T-helper 1 cell treated with Interleukin-12 subunit alpha and Interleukin-12 subunit beta and Interleukin-4 antibody, amounts not matched to agents 30 μg/mL and 1 μg/mL, for 36 hours (primary cell): ENCODE measurements at regions not wholly inside any gene's neighbourhood (a gene's known extent, or its start where the extent isn't known, plus 50 kb on each side); places are given as distances from the start of the nearest gene placed in this dataset.

Experiments used
- H3K27ac Mint-ChIP-seq: one replicate; pipeline ENCODE4 v1.8.0; 2021; ENCODE audit warnings: mild to moderate bottlenecking, mixed read lengths
- H3K27me3 Mint-ChIP-seq: one replicate; pipeline ENCODE4 v1.8.0; 2021; ENCODE audit warnings: low read depth, mixed read lengths
- H3K36me3 Mint-ChIP-seq: one replicate; pipeline ENCODE4 v1.8.0; 2021; ENCODE audit warnings: low read depth, mixed read lengths
- H3K4me1 Mint-ChIP-seq: one replicate; pipeline ENCODE4 v1.8.0; 2021; ENCODE audit warnings: low read depth, mixed read lengths
- H3K4me3 Mint-ChIP-seq: one replicate; pipeline ENCODE4 v1.8.0; 2021; ENCODE audit warnings: mild to moderate bottlenecking, moderate library complexity, mixed read lengths
- H3K9me3 Mint-ChIP-seq: one replicate; pipeline ENCODE4 v1.8.0; 2021; ENCODE audit warnings: mixed read lengths

- peaks cover 14% of the 10 kb centered on the region for H3K9me3 Mint-ChIP-seq
- no peaks in the 10 kb centered on the region for H3K27me3 Mint-ChIP-seq
- no peaks in the 10 kb centered on the region for H3K4me1 Mint-ChIP-seq
- no peak overlapping the region for H3K27ac Mint-ChIP-seq
- H3K4me3 Mint-ChIP-seq: no peak overlapping the region
- H3K36me3 Mint-ChIP-seq: no peaks in the 10 kb centered on the region
These were observed 1041.2 kb upstream of the CDH2 start for GRCh38 chr18:29218091-29218490.

DNA sequence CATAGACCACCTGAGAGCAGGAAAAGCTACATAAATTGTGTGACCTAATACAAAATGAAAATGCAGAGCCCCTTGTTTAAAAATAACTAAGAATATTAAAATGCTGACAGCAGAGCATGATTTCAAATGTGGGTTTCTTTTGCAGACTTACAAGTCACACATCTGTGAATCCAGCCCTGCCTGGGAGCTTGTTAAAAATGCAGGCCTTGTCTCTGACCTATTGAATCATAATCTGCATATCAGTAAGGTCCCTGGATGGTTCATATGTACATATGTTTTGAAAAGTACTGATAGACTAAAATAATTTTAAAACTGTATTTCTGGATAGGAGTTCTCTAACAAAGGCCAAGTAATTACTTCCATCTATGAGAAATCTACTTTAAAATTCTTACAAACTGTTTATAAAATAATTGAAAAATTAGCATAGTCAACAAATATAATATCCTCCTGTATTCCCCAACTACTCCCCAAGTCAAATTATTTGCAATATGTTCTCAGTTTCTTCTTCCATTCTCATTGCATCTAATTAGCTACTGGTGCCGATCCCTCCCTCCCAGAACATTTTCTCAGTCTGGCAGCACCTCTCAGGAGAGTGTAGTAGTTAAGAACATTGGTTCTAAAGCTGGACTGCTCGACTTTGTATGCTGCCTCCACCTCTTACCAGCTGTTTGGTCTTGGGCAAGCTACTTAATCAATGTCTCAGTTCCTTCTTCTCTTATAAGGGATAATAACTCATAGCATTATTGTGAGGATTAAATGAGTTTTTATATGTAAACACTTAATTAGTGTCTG is 1040.4 kb upstream of the CDH2 start:
- no peak overlapping the region for H3K4me3 Mint-ChIP-seq
- no peaks in the 10 kb centered on the region for H3K27me3 Mint-ChIP-seq
- no peak overlapping the region for H3K27ac Mint-ChIP-seq
- no peaks in the 10 kb centered on the region for H3K36me3 Mint-ChIP-seq
- peaks cover 11% of the 10 kb centered on the region for H3K9me3 Mint-ChIP-seq
- H3K4me1 Mint-ChIP-seq: no peaks in the 10 kb centered on the region

DNA sequence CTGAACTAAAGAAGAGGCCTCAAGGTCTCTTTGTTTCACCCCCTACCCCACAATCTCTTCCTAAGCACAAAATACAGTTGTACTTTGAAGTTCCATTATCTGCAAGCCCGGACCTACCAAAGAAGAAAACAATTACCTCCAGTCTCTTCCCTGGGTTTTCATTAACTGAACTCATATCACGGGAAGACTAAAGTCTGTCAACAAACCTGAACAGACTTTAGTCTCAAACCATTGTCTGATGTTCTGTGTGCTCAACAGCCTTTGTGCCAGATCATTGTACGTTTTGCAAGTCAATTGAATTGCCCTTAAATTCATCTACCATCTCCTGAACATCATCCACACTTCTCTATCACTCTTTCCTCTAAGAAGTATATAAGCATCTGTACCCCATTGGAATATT is 1021.9 kb upstream of the CDH2 start:
- Mint-ChIP-seq H3K9me3 (peaks cover 31% of the 10 kb centered on the region), H3K36me3 (no peaks in the 10 kb centered on the region), H3K4me3 (no peak overlapping the region), H3K27ac (no peak overlapping the region), H3K4me1 (no peaks in the 10 kb centered on the region), H3K27me3 (no peaks in the 10 kb centered on the region)

GRCh38 chr18:29196307-29196706 is 1019.4 kb upstream of the CDH2 start:
- Mint-ChIP-seq H3K4me1 (no peaks in the 10 kb centered on the region), H3K36me3 (no peaks in the 10 kb centered on the region), H3K27ac (no peak overlapping the region), H3K9me3 (peaks cover 28% of the 10 kb centered on the region), H3K27me3 (no peaks in the 10 kb centered on the region), H3K4me3 (no peak overlapping the region)

- Mint-ChIP-seq H3K27me3 (no peaks in the 10 kb centered on the region), H3K4me3 (peak overlapping the region; percentile 18), H3K36me3 (no peaks in the 10 kb centered on the region), H3K9me3 (peaks cover 13% of the 10 kb centered on the region), H3K4me1 (no peaks in the 10 kb centered on the region), H3K27ac (no peak overlapping the region)
These were observed 1014.3 kb upstream of the CDH2 start for GRCh38 chr18:29191263-29191662.

- H3K9me3 Mint-ChIP-seq: peaks cover 20% of the 10 kb centered on the region
- H3K4me3 Mint-ChIP-seq: no peak overlapping the region
These were observed 1011.8 kb upstream of the CDH2 start for GRCh38 chr18:29188760-29189159.

GRCh38 chr18:29185801-29186200 is 1008.9 kb upstream of the CDH2 start:
- Mint-ChIP-seq H3K4me1 (no peaks in the 10 kb centered on the region), H3K27ac (no peak overlapping the region), H3K27me3 (no peaks in the 10 kb centered on the region), H3K9me3 (peaks cover 20% of the 10 kb centered on the region), H3K4me3 (no peak overlapping the region), H3K36me3 (no peaks in the 10 kb centered on the region)

More at GRCh38 chr18:29188760-29189159, 1011.8 kb upstream of the CDH2 start:
- H3K36me3 Mint-ChIP-seq: no peaks in the 10 kb centered on the region
- H3K27me3 Mint-ChIP-seq: no peaks in the 10 kb centered on the region
- H3K27ac Mint-ChIP-seq: no peak overlapping the region
- no peaks in the 10 kb centered on the region for H3K4me1 Mint-ChIP-seq

GRCh38 chr18:29184654-29185053 is 1007.7 kb upstream of the CDH2 start:
- Mint-ChIP-seq H3K4me3 (no peak overlapping the region), H3K36me3 (no peaks in the 10 kb centered on the region), H3K27me3 (no peaks in the 10 kb centered on the region), H3K27ac (no peak overlapping the region), H3K9me3 (peaks cover 19% of the 10 kb centered on the region), H3K4me1 (no peaks in the 10 kb centered on the region)

GRCh38 chr18:29181151-29181901 is 1004.4 kb upstream of the CDH2 start:
- Mint-ChIP-seq H3K27ac (no peak overlapping the region), H3K9me3 (peaks cover 26% of the 10 kb centered on the region), H3K4me3 (no peak overlapping the region), H3K36me3 (no peaks in the 10 kb centered on the region), H3K4me1 (no peaks in the 10 kb centered on the region), H3K27me3 (no peaks in the 10 kb centered on the region)

GRCh38 chr18:29176681-29177080 is 999.8 kb upstream of the CDH2 start:
- no peaks in the 10 kb centered on the region for H3K4me1 Mint-ChIP-seq
- H3K9me3 Mint-ChIP-seq: peaks cover 18% of the 10 kb centered on the region
- no peak overlapping the region for H3K4me3 Mint-ChIP-seq
- no peaks in the 10 kb centered on the region for H3K36me3 Mint-ChIP-seq
- H3K27me3 Mint-ChIP-seq: no peaks in the 10 kb centered on the region
- no peak overlapping the region for H3K27ac Mint-ChIP-seq

GRCh38 chr18:29174891-29175290 is 998.0 kb upstream of the CDH2 start:
- Mint-ChIP-seq H3K9me3 (peaks cover 19% of the 10 kb centered on the region), H3K36me3 (no peaks in the 10 kb centered on the region), H3K27ac (no peak overlapping the region), H3K4me3 (no peak overlapping the region), H3K4me1 (no peaks in the 10 kb centered on the region), H3K27me3 (no peaks in the 10 kb centered on the region)

- no peak overlapping the region for H3K27ac Mint-ChIP-seq
- H3K27me3 Mint-ChIP-seq: no peaks in the 10 kb centered on the region
- H3K4me1 Mint-ChIP-seq: no peaks in the 10 kb centered on the region
- H3K9me3 Mint-ChIP-seq: peaks cover 19% of the 10 kb centered on the region
- no peak overlapping the region for H3K4me3 Mint-ChIP-seq
- H3K36me3 Mint-ChIP-seq: no peaks in the 10 kb centered on the region
These were observed 995.8 kb upstream of the CDH2 start for GRCh38 chr18:29172756-29173067.

DNA sequence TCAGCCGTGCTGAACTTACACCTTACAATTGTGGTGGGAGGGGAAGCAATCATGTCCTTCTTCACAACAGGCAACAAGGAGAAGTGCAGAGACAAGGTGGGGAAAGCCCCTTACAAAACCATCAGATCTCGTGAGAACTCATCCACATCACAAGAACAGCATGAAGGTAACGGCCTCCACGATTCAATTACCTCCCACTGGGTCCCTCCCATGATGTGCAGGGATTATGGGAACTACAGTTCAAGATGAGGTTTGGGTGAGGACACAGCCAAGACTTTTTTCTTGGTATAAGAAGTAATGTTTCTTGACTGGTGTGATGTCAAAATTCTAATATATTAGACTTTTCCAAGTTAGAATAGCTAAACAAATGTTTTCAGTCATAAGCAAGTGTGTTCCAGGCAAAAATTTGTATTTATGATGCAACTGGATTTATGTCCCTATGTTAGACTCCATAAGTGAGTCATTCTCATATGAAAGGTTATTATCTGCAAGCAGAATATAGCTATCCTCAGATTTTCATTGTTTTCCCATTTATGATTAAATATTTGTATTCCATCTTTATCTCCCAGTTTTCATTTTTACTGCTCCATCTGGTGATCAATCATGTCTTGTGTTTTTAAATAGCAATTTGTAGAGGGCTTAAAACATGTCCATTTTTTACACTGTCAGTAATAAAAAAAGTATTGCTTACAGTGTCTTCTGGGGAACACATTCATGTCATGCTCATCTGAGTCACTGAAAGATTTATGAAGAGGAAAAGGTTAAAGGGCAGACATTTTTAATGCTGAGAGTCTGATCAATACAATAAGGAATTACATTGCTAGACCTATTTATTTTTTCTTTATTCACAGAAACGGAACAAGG is 995.2 kb upstream of the CDH2 start:
- H3K4me3 Mint-ChIP-seq: no peak overlapping the region
- H3K4me1 Mint-ChIP-seq: no peaks in the 10 kb centered on the region
- H3K36me3 Mint-ChIP-seq: no peaks in the 10 kb centered on the region
- no peaks in the 10 kb centered on the region for H3K27me3 Mint-ChIP-seq
- no peak overlapping the region for H3K27ac Mint-ChIP-seq
- H3K9me3 Mint-ChIP-seq: peaks cover 20% of the 10 kb centered on the region

DNA sequence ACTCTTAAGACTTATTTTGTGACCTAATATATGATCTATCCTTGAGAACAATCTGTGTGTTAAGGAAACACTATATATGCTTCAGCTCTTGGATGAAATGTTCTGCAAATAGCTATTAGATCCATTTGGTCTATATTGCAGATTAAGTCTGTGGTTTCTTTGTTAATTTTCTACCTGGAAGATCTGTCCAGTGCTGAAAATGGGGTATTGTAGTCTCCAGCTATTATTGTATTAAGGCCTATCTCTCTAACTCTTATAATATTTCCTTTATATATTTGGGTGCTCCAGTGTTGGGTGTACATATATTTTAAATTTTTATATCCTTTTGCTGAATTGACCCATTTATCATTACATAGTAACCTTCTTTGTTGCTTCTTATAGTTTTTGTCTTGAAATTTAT is 992.7 kb upstream of the CDH2 start:
- Mint-ChIP-seq H3K4me3 (no peak overlapping the region), H3K36me3 (no peaks in the 10 kb centered on the region), H3K4me1 (no peaks in the 10 kb centered on the region), H3K27me3 (no peaks in the 10 kb centered on the region), H3K27ac (no peak overlapping the region), H3K9me3 (peaks cover 22% of the 10 kb centered on the region)
